ENCODE measurements at regions not wholly inside any gene's neighbourhood (a gene's known extent, or its start where the extent isn't known, plus 50 kb on each side); places are given as distances from the start of the nearest gene placed in this dataset.

- no peak for DNase-seq
These were observed 52.1 kb upstream of the PITX1 start for GRCh38 chr5:135085936-135086725.

- DNase-seq = no peak
These were observed 51.3 kb upstream of the PITX1 start for GRCh38 chr5:135085133-135085935.
